Vagina (tissue), 2 donors: ENCODE measurements at regions not wholly inside any gene's neighbourhood (a gene's known extent, or its start where the extent isn't known, plus 50 kb on each side); places are given as distances from the start of the nearest gene placed in this dataset.

Experiments used
- DNase-seq, 2 donors: peaks; one replicate each; pipeline ENCODE4 v3.0.0-alpha.2; 2017; ENCODE audit errors: extremely low spot score in 2 of 2
- H3K27ac ChIP-seq: fragments of 200-600 bp; sonication (generic); one replicate; pipeline ENCODE4 v1.5.1; 2019
- H3K27me3 ChIP-seq: fragments of 200-600 bp; sonication (generic); one replicate; pipeline ENCODE4 v1.5.1; 2019
- H3K36me3 ChIP-seq, 2 donors: fragments of 200-600 bp; sonication (generic); one replicate each; pipeline ENCODE4 v1.5.1; 2017 to 2019
- H3K4me1 ChIP-seq: fragments of 200-600 bp; sonication (generic); one replicate; pipeline ENCODE4 v1.5.1; 2019
- H3K4me3 ChIP-seq, 2 donors: fragments of 200-600 bp; sonication (generic); 1 replicate in 1 of 2; 2 replicates in 1 of 2; pipeline ENCODE4 v1.5.1; 2016 to 2019
- H3K9me3 ChIP-seq: fragments of 200-600 bp; sonication (generic); one replicate; pipeline ENCODE4 v1.5.1; 2019
- POLR2A ChIP-seq, 2 donors: fragments of 450-650 bp; IDR thresholded peaks; one replicate each; pipeline ENCODE4 v1.6.1; 2017; ENCODE audit warnings: antibody characterized with exemption in 2 of 2, mild to moderate bottlenecking in 2 of 2, moderate library complexity in 2 of 2
- POLR2AphosphoS5 ChIP-seq, 2 donors: sonication (generic); formaldehyde crosslinking; IDR thresholded peaks; one replicate each; pipeline ENCODE4 v1.9.0; 2017; ENCODE audit warnings: antibody characterized with exemption in 2 of 2, mild to moderate bottlenecking in 2 of 2, low read depth in 1 of 2; ENCODE audit not compliant: insufficient read depth in 1 of 2
- intact Hi-C: fragments of 100-400 bp; cut with DNase I; formaldehyde crosslinking; loops from one replicate; pipeline ENCODE4 v1.15.1; 2023
- TF ChIP-seq, protein P1 (sequence below), 3 experiments: fragments of 450-650 bp in 2 of 3; fragments of 200-600 bp in 1 of 3; sonication (generic) in 1 of 3; IDR thresholded peaks; one replicate each; pipeline ENCODE4 v1.5.1; 2017 to 2019; ENCODE audit warnings: antibody characterized with exemption in 3 of 3, mild to moderate bottlenecking in 2 of 3, moderate library complexity in 2 of 3

DNA sequence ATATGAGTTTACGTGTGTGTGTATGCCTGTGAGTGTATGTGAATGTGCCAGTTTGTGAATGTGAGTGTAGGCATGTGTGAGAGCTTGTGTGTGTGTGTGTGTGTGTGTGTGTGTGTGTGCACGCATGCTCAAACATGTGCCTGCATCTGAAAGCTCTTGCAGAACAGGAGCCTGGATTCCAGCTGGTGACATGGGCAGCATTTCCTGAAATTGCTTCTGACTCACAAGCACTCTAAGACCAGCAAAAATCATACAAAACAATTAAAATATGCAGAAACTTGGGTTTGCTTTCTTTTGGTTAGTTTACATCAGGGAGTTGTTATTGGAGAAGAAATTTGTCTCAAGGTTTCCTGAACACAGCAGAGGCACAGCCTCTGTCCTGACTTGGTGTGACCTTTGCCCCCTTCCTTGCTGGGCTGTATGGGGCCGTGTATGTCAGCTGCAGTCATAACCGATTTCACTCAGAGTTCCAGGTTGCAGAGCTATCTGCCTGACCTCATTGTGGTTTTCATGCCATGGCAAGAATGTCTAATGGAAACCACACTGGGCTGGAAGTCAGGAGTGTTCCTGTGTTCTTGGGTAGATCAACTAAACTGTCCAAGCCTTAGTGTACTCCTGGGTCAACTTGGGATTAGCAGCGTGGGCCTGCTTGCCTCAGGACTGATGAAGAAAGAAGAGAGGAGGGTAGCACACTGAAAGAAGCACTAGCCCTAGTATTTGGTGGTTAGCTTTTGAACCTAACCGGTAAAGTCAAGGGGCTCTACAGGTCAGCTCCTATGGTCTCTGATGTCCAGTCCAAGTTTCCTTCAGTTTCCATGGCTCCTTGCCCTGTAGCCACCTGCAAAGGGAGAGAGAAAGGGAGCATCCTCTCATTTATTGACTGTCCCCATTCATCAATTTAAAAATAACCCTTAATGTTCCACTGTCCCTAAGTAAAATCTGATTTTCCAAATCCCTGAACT lies 143.7 kb downstream of the SNX19 start:
- Histone ChIP-seq H3K27ac (no peak overlapping the region), H3K4me3 (no peak overlapping the region), H3K36me3 (no peaks in the 10 kb centered on the region), H3K9me3 (no peaks in the 10 kb centered on the region), H3K4me1 (peaks cover 12% of the 10 kb centered on the region), H3K27me3 (no peaks in the 10 kb centered on the region)
- intact Hi-C loops, result no loop called here
- DNase-seq, result no peak
- TF ChIP-seq POLR2A (IDR thresholded peaks at IDR 0.05) (no peak), POLR2AphosphoS5 (IDR thresholded peaks at IDR 0.05; ENCODE audit: insufficient read depth in 1 of 2, low read depth in 1 of 2) (no peak)
- TF ChIP-seq, protein P1, sequence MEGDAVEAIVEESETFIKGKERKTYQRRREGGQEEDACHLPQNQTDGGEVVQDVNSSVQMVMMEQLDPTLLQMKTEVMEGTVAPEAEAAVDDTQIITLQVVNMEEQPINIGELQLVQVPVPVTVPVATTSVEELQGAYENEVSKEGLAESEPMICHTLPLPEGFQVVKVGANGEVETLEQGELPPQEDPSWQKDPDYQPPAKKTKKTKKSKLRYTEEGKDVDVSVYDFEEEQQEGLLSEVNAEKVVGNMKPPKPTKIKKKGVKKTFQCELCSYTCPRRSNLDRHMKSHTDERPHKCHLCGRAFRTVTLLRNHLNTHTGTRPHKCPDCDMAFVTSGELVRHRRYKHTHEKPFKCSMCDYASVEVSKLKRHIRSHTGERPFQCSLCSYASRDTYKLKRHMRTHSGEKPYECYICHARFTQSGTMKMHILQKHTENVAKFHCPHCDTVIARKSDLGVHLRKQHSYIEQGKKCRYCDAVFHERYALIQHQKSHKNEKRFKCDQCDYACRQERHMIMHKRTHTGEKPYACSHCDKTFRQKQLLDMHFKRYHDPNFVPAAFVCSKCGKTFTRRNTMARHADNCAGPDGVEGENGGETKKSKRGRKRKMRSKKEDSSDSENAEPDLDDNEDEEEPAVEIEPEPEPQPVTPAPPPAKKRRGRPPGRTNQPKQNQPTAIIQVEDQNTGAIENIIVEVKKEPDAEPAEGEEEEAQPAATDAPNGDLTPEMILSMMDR (IDR thresholded peaks at IDR 0.05), result no peak

DNA sequence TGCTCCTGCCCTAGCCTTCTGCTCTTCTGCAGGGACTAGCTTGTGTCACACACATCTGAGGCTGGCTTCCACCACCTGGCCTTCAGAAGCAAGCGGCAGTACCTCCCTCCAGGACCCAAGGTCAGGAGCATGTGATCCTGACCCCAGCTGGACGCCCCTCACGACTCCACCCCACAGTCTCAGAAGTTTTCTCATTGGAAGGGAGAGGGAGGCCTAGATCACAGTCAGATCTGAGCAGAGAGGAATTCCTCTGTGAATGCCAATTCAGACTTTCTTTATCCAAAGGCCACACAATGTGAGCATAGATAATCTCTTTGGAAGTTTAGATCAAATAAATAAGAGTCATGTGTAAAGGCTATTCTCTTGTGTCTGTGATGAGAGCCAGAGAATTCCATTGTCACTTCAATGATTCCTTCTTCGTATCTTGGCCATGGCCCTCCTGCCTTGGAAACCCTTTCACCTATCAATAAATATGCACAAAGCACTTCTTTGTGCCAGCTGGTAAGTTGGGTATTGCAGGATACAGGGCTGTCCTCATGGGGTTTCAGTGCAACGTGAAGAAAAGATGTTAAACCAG lies 142.9 kb downstream of the SNX19 start:
- H3K4me3 ChIP-seq, result no peak overlapping the region
- intact Hi-C loops, result no loop called here
- H3K27me3 ChIP-seq, result no peaks in the 10 kb centered on the region
- no peaks in the 10 kb centered on the region for H3K36me3 ChIP-seq
- DNase-seq, result no peak
- H3K9me3 ChIP-seq, result no peaks in the 10 kb centered on the region
- TF ChIP-seq, protein P1 (IDR thresholded peaks at IDR 0.05), result no peak
- TF ChIP-seq POLR2A (IDR thresholded peaks at IDR 0.05) (no peak), POLR2AphosphoS5 (IDR thresholded peaks at IDR 0.05; ENCODE audit: insufficient read depth in 1 of 2, low read depth in 1 of 2) (no peak)
- H3K4me1 ChIP-seq, result peaks cover 12% of the 10 kb centered on the region
- no peak overlapping the region for H3K27ac ChIP-seq

DNA sequence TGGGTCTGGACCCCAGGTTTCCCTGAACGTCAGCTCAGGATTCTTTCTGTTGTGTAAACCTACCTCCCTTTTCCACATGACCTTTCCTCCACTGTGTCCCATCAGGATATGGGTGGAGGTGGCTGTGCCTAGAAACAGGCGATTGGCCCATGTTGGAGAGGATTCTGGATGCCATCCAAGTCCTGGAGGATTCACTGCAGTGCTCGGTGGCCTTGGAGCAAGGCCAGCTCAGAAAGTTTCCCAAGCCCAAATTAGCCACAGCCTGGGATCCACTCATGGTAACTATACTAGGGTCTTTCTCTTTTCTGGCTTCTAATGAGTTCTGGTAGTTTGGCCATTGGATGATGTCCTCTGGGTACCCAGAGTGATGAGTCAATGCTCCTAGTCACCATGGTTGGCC lies 141.6 kb downstream of the SNX19 start:
- no peaks in the 10 kb centered on the region for H3K9me3 ChIP-seq
- H3K27me3 ChIP-seq, result no peaks in the 10 kb centered on the region
- H3K27ac ChIP-seq, result no peak overlapping the region
- intact Hi-C loops, result no loop called here
- TF ChIP-seq, protein P1 (IDR thresholded peaks at IDR 0.05), result no peak
- TF ChIP-seq POLR2AphosphoS5 (IDR thresholded peaks at IDR 0.05; ENCODE audit: insufficient read depth in 1 of 2, low read depth in 1 of 2) (no peak), POLR2A (IDR thresholded peaks at IDR 0.05) (no peak)
- no peaks in the 10 kb centered on the region for H3K36me3 ChIP-seq
- DNase-seq, result peak in 1 of 2 donors; percentile 56
- H3K4me3 ChIP-seq, result no peak overlapping the region
- peaks cover 12% of the 10 kb centered on the region for H3K4me1 ChIP-seq

DNA sequence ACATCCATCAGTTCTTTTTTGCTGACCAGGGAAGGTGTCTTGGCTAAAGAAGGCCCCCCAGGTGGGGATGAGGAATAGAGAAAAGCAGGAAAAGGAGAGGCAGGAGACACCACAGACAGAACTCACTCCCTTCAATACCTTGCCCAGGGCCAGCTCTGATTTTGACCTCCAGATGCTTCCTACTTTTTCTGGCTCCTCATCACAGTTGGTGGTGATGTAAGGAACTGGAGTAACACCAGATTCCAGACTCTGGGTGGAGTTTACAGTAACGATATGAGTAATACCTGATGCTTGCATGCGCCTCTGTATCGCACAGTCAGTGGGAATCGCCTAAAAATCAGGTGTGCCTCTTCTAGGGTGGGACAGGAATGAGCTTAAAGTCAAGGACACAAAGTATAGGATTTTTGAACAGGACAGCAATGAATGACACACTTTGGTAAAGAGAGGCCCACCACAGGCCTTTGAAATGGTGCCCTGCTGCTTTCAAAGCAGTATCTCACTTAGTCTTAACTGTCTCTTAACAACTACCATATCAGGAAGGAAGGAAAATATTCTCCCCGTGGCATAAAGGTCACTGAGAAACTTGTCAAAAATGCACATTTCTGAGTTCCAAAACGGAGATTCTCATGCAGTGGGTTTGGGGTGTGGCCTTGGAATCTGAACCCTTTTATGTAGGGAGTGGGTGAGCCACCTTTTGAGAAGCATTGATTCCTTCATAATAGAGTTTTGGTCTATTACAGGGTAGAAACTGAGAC lies 140.8 kb downstream of the SNX19 start:
- TF ChIP-seq POLR2A (IDR thresholded peaks at IDR 0.05) (no peak), POLR2AphosphoS5 (IDR thresholded peaks at IDR 0.05; ENCODE audit: insufficient read depth in 1 of 2, low read depth in 1 of 2) (no peak)
- intact Hi-C loops, result no loop called here
- H3K27ac ChIP-seq, result no peak overlapping the region

DNA sequence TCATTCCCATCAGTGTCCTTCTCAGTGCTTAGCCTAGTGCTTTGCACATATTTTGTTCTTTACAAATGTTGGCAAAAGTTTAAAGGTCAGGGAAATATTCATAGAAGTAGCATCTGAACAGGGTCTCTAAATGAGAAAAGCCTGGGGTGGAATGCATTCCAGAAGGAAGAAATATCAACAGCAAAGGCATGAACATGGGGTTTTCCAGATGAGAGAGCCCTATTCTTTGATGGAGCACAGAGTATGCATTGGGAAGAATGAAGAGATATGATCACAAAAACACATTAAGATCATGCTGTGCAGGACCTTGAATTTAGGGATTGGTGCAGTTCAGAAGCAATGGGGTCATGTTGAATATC lies 140.2 kb downstream of the SNX19 start:
- H3K27ac ChIP-seq, result no peak overlapping the region
- DNase-seq, result no peak
- intact Hi-C loops, result no loop called here
- H3K9me3 ChIP-seq, result no peaks in the 10 kb centered on the region
- no peak overlapping the region for H3K4me3 ChIP-seq
- TF ChIP-seq POLR2A (IDR thresholded peaks at IDR 0.05) (no peak), POLR2AphosphoS5 (IDR thresholded peaks at IDR 0.05; ENCODE audit: insufficient read depth in 1 of 2, low read depth in 1 of 2) (no peak)
- TF ChIP-seq, protein P1 (IDR thresholded peaks at IDR 0.05), result no peak
- no peaks in the 10 kb centered on the region for H3K36me3 ChIP-seq
- H3K27me3 ChIP-seq, result no peaks in the 10 kb centered on the region
- peaks cover 12% of the 10 kb centered on the region for H3K4me1 ChIP-seq

More for the DNA sequence above, 140.8 kb downstream of the SNX19 start:
- peak in 1 of 2 donors; percentile 79 for DNase-seq
- Histone ChIP-seq H3K9me3 (no peaks in the 10 kb centered on the region), H3K4me1 (peaks cover 12% of the 10 kb centered on the region), H3K27me3 (no peaks in the 10 kb centered on the region), H3K4me3 (no peak overlapping the region), H3K36me3 (no peaks in the 10 kb centered on the region)
